ENCODE measurements at regions not wholly inside any gene's neighbourhood (a gene's known extent, or its start where the extent isn't known, plus 50 kb on each side); places are given as distances from the start of the nearest gene placed in this dataset.

- TF ChIP-seq CTCF (IDR thresholded peaks at IDR 0.05) (no peak), POLR2AphosphoS5 (IDR thresholded peaks at IDR 0.05) (no peak), POLR2A (IDR thresholded peaks at IDR 0.05) (no peak)
These were observed 358.8 kb upstream of the RIOK2 start for GRCh38 chr5:97541864-97542263.
